ENCODE measurements at regions not wholly inside any gene's neighbourhood (a gene's known extent, or its start where the extent isn't known, plus 50 kb on each side); places are given as distances from the start of the nearest gene placed in this dataset.
A peak's percentile ranks its signal among the peaks of the same experiment; 100 is the strongest.

DNA sequence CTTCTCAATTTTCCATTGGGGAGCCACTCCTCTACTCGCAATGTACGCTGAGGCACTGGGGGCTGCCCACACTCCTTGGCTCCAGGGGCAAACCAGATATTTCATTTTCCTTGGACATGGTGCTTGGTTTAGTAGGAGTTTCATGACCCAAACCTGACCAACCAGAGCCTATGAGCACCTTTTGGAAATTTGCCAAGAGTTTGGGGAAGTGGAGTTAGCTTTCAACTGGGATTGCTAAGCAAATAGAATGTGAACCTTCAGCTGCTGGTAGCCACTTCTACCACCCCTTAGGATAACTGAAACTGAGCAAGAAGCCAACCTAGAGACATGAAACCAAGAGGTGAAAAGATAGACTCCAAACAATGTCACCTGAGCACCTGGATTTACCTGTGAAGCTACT is 74.9 kb upstream of the COL13A1 start:
- Histone ChIP-seq H3K27me3 (no peaks in the 10 kb centered on the region), H3K4me1 (peaks cover 0 to 56% (median 37%) of the 10 kb centered on the region in 12 donors), H3K4me3 (no peak overlapping the region), H3K9me3 (no peaks in the 10 kb centered on the region), H3K36me3 (no peaks in the 10 kb centered on the region), H3K27ac (no peak overlapping the region)
- no peak for ATAC-seq
- no peak for DNase-seq
- TF ChIP-seq CTCF (IDR thresholded peaks at IDR 0.05) (no peak), POLR2A (IDR thresholded peaks at IDR 0.05) (no peak)
- intact Hi-C loops (cut with DNase I): no loop called here
- 94 to 100% (median 97%) methylated on average over 2 of the region's 2 CpGs for WGBS, 4 donors

DNA sequence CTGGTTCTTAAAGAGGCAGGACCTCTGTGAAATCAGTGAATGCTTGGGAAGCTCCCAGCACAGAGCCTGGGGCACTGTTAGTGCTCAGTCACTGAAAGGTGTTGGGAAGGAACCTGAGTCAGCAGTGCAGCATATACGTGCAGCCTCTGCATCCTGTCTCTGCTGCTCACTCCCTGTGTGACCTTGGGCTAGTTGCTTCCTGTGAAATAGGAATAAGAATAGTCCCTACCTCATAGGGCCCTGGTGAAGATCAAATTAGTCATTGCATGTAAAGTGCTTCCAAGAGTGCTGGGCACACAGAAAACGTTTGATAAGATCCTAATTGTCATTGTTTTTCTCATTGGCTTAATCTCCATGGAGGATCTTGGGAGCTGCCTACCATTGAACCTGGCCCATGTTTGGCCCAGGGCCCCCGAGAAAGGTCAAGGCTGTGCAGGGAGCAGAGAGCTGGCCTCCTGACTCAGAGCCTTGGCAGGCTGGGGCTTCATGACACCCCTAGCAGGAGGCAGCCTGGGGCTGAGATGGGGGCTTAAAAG is 73.3 kb upstream of the COL13A1 start:
- H3K9me3 ChIP-seq: no peaks in the 10 kb centered on the region
- 11 to 20% (median 13%) methylated on average over 3 of the region's 3 CpGs for WGBS, 4 donors
- DNase-seq: peak in 3 of 5 donors; percentile 44 to 61 (median 47)
- no peaks in the 10 kb centered on the region for H3K27me3 ChIP-seq
- no peak for TF ChIP-seq POLR2A (IDR thresholded peaks at IDR 0.05)
- no peak for TF ChIP-seq CTCF (IDR thresholded peaks at IDR 0.05)
- peak overlapping the region; percentile 26 to 92 (median 81) for H3K27ac ChIP-seq
- H3K4me3 ChIP-seq: no peak overlapping the region
- peaks cover 0 to 61% (median 42%) of the 10 kb centered on the region in 12 donors for H3K4me1 ChIP-seq
- ATAC-seq: peak in 3 of 4 donors; percentile 59 to 73 (median 69)
- intact Hi-C loops (cut with DNase I): no loop called here
- no peaks in the 10 kb centered on the region for H3K36me3 ChIP-seq

DNA sequence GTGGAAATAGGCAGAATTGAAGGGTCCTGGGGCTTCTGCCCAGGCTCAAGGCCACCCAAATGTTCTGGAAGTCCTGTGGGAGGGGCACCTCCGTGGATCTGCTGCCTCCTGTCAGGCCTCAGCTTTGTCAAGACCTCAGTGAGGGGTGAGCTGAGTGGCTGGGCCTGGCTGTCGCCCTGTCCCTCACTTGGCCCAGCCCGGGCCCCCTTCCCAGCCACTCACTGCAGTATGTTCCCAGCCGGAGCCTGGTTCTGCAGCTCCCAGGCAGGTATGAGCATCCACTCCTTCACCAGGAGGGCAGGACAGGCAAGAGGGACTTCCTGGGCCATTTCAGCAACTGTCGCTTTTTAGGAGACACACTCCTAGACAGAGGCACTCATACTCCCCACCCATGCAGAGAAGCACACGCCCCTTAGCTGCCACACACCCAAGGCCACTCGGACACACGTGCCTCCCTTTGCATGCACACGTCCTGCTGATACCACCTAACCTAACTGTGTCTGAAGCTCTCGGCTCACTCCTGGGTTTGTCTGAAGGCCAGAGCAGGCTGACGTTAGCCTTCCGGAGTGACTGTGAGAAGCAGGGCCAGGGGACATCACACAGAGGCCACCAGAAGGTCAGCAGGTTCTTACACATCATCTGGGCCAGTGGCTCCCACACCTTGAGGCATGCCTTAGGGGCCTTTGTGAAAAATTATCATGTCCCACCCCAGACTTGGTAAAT is 72.2 kb upstream of the COL13A1 start:
- TF ChIP-seq POLR2A (IDR thresholded peaks at IDR 0.05) (no peak), CTCF (IDR thresholded peaks at IDR 0.05) (no peak)
- WGBS, 4 donors: 36 to 52% (median 49%) methylated on average over 11 to 12 of the region's 12 CpGs

More for the DNA sequence above, 72.2 kb upstream of the COL13A1 start:
- no peaks in the 10 kb centered on the region for H3K36me3 ChIP-seq
- H3K9me3 ChIP-seq: no peaks in the 10 kb centered on the region
- DNase-seq (peak in 1 of 5 donors; percentile 42), ATAC-seq (peak in 3 of 4 donors; percentile 17 to 30 (median 18))
- intact Hi-C loops (cut with DNase I): loop anchor here in 6 of 10 donors (5.0 to 10.0 kb wide), 3 partner anchors 68 to 185 kb away; partner anchors contain the start of gene COL13A1 (in 4 of the 6)
- H3K4me1 ChIP-seq: peaks cover 0 to 71% (median 44%) of the 10 kb centered on the region in 12 donors
- H3K27ac ChIP-seq: peak overlapping the region; percentile 26 to 92 (median 81)
- no peak overlapping the region for H3K4me3 ChIP-seq
- H3K27me3 ChIP-seq: no peaks in the 10 kb centered on the region

Data from heart left ventricle (tissue), 16 donors.